Spleen (tissue), 7 donors: ENCODE measurements at regions not wholly inside any gene's neighbourhood (a gene's known extent, or its start where the extent isn't known, plus 50 kb on each side); places are given as distances from the start of the nearest gene placed in this dataset.

Source experiments
- POLR2A ChIP-seq, 3 donors: fragments of 450-650 bp; IDR thresholded peaks; one replicate each; pipeline ENCODE4 v1.5.1; 2017; ENCODE audit warnings: antibody characterized with exemption in 3 of 3, mild to moderate bottlenecking in 1 of 3
- TF ChIP-seq, protein P1 (sequence below), 11 experiments: fragments of 200-600 bp in 7 of 11; fragments of 450-650 bp in 4 of 11; sonication (generic) in 4 of 11; IDR thresholded peaks in 8 of 11; conservative IDR thresholded peaks in 3 of 11; 1 replicate in 7 of 11; 2 replicates in 4 of 11; pipeline versions ENCODE4 v1.4.0 to v1.8.0; 2016 to 2021; ENCODE audit warnings: antibody characterized with exemption in 11 of 11, inconsistent platforms in 4 of 11, mild to moderate bottlenecking in 1 of 11
- donor health status: DM: no; HTN: no; CAD: no; lungs with moderate emphysema.
- donor health status: DM: no; HTN: no; CAD: no.
- donor health status: DM: no; HTN: no; CAD: no.

DNA sequence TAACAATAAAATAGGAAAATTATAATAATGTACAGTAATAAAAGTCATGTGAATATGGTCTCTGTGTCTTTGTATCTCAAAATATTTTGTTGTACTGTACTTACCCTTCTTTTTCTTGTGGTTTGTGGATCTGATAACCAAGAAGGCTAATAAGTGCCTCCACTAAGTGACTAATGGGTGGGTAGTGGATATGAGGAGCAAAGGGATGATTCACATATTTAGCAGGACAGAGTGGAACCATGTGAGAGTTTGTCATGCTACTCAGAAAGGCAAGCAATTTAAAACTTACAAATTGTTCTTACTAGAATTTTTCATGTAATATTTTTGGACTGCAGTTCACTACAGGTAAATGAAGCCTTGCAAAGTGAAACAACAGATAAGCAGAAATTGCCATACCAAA lies 1241.2 kb upstream of the CDH2 start:
- no peak for TF ChIP-seq POLR2A (IDR thresholded peaks at IDR 0.05)
- TF ChIP-seq, protein P1, sequence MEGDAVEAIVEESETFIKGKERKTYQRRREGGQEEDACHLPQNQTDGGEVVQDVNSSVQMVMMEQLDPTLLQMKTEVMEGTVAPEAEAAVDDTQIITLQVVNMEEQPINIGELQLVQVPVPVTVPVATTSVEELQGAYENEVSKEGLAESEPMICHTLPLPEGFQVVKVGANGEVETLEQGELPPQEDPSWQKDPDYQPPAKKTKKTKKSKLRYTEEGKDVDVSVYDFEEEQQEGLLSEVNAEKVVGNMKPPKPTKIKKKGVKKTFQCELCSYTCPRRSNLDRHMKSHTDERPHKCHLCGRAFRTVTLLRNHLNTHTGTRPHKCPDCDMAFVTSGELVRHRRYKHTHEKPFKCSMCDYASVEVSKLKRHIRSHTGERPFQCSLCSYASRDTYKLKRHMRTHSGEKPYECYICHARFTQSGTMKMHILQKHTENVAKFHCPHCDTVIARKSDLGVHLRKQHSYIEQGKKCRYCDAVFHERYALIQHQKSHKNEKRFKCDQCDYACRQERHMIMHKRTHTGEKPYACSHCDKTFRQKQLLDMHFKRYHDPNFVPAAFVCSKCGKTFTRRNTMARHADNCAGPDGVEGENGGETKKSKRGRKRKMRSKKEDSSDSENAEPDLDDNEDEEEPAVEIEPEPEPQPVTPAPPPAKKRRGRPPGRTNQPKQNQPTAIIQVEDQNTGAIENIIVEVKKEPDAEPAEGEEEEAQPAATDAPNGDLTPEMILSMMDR (IDR thresholded peaks at IDR 0.05 in 8 of 11, conservative IDR thresholded peaks at IDR 0.05 in 3 of 11): no peak
